SK-MEL-5 (cell line): ENCODE measurements at regions not wholly inside any gene's neighbourhood (a gene's known extent, or its start where the extent isn't known, plus 50 kb on each side); places are given as distances from the start of the nearest gene placed in this dataset.

Source experiments
- DNase-seq: peaks from one replicate; pipeline ENCODE4 v3.0.0-alpha.2; 2016; ENCODE audit warnings: low read depth, low spot score
- in situ Hi-C: cut with HindIII; loops from 2 replicates; pipeline ENCODE4 v1.10.0; 2016; ENCODE audit warnings: low sequenced_read_pairs, high pct_unique_total_duplicates, low pct_unique_long_range_greater_than_20kb

DNA sequence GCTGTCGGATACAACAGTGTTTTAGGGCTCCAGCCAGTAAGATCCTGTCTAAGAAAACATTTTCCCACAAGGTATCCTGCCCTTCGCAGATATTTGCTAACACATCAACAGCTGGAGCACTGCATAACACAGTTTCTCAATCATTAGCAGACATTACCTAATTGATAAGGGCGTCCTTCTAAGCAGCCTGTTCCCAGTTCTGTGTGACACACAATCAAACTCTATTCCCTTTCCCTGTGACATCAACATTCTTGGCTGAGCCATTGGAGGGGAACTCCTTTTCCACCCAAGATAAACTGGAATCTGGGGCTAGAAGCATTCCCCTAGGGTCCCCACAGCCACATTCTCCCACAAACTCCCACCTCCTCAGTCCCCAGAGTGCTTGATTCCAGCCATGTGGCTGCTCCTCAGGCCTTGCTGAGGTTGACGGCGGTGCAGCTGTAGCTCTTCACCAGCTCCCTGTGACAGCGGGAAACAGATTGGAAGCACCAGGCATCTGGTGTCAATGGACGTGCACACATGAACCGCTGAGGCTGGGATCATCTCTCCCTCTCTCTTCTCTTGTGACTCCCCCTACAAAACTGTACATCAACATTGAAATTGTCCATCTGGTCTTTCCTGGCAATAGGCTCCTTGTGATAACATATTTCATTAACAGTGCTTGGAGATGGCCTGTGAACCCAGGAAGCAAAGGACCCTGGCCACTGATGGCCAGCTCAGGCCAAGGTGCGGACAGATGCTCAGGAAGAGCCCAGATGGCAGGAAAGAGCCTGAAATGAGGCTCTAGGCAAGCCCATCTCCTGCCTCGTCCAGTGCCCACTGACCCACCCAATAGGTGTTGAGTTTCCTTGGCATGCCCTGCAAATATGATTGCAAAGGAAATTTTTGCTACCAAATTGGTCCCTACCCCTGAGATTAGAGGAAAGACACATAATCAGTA, 131.1 kb upstream of the TBX20 start:
- no peak for DNase-seq
- in situ Hi-C loops = no loop called here

DNA sequence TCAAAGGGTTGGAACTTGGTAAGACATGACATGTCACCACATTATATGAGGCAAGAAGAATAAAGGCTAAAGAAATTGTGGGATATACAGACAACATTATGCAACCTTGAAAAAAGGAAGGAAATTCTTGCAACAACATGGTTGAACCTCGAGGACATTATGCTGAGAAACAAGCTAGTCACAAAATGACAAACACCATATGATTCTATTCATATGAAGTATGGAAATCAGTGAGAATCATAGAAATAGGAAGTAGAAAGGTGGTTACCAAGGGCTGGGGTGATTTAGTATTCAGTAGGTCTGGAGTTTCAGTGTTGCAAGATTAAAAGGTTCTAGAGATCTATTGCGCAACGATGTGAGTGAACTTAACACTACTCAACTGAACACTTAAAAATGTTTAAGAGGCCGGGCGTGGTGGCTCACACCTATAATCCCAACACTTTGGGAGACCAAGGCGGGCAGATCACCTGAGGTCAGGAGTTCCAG, 126.9 kb upstream of the TBX20 start:
- in situ Hi-C loops = no loop called here
- no peak for DNase-seq

DNA sequence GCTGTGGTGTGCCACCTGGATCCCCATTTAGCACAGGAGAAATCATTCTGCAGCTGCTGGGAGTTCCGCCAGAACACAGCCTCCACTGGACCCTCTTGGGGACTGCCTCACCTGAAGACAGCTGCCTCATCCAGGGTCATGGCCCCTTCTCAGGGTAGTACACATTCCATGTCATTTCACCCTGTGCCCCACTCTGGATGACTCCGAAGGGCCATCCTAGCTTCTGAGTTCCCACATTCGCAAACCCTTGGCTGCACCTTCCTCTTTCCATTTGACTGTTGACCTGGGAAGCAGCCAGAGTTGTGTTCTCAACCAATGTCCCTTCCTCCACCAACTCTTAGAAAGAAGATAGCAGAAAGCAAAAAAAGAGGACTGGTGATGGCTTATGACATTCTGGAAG, 125.6 kb upstream of the TBX20 start:
- in situ Hi-C loops = no loop called here
- DNase-seq = no peak

DNA sequence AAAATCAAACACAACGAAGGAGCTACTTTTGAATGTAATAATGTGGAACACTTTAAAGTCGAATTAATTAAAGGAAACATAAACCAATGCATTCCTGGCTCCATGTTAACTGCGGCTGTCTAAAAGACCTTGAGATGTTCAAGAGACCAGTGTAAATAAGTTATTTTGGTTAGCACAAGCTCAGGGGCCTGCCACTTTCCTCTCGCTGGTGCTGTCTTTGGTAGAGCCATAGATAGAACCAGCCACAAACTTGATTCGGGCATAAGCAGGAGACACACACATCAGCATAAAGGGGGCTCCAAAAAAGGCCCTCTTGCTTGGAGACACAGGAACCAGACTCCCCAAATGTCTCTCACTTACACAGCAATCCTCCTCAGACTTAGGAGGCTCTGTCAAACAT, 121.6 kb upstream of the TBX20 start:
- in situ Hi-C loops = no loop called here
- no peak for DNase-seq

DNA sequence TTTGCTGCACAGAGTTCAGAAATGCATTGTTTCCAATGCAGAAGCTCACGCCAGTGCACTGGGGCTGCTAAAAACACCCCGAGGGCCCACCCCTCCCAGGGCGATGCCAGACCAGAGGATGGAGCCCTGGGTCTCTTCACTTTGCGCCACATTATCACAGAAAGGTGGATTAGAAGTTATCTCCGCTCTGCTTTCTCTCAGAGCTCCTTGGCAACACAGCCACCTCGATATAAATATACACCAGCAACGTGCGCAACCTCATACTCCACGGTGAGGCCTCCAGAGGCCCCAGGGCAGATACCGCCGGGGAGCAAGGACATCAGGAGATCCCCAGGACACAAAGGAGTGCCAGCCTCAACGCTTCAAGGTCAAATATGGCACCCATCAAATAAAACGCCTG, 121.0 kb upstream of the TBX20 start:
- in situ Hi-C loops = no loop called here
- no peak for DNase-seq

DNA sequence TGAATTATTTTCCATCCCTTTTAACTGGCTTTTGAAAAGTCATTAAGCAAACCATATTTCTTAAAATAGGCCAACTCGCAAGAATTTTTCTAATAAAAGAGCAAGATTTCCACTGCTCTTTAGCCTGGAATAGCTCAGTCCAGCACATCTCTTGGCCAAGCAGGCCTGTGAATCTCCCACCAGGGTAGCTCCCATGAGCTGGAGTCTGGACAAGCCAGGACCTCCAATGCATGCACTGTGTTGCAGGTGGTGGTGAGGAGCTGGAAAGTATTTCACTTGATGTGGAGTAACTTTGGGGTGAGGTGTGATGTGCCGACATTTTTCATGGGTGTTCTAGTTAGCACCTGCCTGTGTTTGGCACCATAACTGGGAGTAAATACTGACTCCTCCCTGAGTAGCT, 117.3 kb upstream of the TBX20 start:
- DNase-seq = no peak
- in situ Hi-C loops = no loop called here

DNA sequence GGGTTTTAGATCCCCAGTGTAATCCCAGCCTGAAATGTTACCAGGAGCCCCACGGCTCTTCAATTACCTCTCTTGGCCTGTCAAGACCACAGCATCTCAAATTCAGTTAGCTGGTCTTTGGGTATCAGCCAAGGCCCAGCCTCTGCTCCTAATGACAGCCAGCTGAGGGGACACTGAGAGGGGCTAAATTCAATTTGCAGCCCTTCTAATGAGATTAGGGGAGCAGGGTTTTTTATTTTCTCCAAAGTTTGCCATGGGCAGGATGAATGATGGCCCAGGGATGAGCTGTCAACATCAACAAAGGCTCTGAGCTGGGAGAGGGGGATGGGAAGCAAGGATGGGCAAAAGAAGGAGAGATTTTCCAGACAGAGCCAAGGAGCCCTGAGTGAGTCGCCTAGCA, 116.8 kb upstream of the TBX20 start:
- DNase-seq = no peak
- in situ Hi-C loops = no loop called here

DNA sequence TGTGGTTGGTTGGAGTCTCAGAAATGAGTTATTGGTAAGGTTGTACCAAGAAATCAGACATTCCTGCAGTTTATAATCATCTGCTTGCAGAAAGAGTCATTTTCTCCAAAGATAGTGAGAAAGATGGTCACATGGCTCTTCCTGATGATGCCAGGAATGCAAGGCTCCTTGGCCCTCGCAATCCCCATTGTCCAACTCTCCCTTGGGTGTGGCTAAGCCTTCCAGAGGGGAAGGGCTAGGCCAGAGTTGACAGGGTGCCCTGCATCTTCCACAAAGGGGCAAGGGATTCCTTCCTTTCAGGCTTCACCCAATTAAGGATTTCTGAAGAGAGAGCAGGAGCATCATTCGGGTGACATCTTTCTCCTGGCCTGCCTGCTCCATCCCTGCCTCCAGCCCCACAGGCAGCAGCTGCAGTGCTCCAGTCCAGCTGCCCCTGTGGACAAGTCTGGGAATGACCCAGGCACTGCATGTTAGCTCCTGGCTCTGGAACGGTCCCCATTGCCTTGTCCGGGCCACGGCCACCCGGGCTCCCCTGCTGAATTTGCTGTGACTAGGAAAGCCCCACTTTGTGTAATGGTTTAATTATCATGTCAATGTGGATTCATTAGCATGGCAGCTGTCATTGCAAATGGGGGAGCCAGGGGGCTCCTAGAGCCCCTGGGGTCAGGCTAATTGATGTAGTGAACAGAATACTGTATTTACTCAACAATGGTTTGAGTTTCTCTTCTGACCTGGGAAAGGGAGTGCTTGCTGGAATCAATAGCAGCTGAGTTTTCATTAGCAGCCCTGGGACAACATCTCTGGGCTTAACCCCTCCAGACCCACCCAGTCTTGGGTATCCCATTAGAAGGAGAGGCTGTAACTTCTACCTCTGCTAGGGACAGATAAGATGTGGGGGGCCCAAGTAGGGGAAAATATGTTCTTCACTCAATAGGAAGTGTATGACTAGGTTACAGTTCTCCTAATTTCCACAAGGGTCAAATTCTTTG, 112.6 kb upstream of the TBX20 start:
- no peak for DNase-seq
- in situ Hi-C loops = no loop called here

DNA sequence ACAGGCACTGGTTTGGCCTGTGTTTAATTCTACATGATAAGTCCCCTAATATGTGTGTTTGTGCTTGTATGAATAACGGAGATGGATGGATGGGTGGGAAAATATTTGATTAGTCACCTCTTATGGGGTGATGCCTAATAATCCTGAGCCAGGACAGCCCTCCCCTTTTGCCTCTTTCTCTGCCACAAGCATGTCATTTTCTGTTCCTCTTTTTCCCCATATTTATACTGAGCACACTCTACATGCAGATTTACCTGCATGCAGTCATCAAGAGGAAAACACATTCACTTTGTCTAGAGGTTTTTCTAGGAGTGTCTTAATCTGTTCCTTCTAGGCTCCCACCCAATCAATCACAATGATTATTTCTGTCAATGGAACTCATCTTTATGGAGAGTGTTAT, 111.6 kb upstream of the TBX20 start:
- no peak for DNase-seq
- in situ Hi-C loops = no loop called here

DNA sequence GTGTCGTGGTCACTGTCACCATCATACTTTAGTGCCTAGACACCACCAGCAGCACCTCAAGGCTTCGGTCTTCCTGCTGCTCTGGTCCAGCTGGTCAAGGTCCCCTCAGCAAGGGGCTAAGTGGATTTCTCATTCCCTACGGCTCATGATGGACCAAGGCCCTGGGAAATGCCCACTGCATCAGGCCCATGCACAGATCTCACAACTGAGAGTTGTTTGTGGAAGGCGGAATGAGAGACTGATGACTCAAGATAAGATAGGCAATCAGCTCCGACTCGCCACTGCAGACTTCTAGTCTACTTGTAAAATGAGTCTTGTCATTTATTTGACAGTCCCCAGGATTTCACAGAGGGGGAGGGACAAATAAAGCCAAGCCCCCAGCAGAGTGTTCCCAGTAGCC, 108.4 kb upstream of the TBX20 start:
- in situ Hi-C loops = no loop called here

DNA sequence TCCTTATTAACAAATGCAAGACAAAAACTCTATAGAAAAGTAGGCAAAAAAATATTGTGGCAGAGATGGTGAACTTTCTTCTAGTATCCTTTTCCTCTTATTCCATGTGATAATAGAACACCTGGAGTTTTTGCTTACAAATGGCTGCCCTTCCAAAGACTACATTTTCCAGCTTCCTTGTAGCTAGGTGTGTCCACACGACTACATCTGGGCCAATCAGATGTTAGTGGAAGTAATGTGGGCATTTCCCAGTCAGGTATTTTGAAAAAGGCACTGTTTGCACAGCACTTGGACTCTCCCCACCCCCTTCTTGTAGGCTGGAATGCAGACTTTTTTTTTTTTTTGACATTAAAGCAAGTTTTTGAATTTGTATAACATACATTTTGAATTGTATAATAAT, 105.5 kb upstream of the TBX20 start:
- in situ Hi-C loops = no loop called here
- DNase-seq = no peak

More for the DNA sequence above, 108.4 kb upstream of the TBX20 start:
- DNase-seq = no peak

DNA sequence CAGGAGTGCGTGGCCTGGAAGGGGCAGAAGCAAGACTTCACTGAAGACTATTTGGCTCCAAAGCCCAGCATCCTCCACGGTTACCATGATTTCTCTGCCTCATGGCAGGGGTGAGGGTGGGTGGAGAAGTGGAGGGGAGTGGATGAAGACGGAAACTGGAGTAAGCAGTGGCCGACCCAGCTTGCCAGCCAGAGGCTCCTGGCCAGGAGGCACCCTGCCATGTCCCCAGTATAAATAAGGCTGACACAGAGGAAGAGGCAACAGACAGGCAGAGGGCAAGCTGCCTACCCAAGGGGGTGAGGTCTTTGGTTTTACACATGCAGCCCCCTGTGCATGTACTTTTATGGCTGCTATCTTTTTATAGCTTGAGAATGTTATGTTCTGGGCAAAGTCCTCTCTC, 102.6 kb upstream of the TBX20 start:
- in situ Hi-C loops = no loop called here
- DNase-seq = no peak

DNA sequence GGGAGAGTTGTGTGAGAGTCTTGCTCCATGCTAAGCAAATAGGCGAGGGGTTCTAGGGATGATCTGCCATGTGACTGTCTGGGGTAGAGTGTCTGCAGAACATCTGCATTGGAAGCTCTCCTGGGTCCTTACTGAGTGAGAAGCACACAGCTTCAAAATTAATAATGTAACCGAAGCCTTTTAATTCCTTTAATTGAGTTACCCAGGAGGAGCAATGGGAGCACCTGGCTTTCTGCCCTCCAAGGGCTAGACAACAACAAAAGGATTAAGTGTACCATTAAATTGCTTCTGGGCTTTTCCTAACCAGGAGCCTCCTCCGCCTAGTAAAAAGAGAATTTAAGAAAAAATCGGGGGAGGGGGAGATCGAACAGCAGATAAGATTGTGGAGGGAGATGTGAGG, 102.0 kb upstream of the TBX20 start:
- DNase-seq = no peak
- in situ Hi-C loops = no loop called here

DNA sequence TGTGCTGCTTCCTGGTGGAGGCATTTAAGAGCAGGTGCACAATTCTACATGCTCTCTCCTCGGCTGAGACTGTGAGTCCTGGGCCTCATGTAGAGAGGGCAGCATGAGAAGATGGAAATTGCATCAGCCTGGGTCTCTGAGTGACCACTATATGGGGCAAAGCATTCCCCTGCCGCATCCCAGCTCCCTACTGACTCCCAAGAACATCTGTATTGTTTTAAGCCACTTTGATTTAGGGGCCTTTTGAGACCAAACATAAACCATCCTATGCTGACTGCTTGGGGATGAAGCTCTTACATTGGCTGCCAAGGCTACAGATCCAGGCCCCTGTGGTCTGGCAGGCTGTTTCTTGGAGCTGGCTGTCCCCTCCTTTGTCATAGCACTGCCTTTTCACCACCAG, 101.3 kb upstream of the TBX20 start:
- no peak for DNase-seq
- in situ Hi-C loops = no loop called here

DNA sequence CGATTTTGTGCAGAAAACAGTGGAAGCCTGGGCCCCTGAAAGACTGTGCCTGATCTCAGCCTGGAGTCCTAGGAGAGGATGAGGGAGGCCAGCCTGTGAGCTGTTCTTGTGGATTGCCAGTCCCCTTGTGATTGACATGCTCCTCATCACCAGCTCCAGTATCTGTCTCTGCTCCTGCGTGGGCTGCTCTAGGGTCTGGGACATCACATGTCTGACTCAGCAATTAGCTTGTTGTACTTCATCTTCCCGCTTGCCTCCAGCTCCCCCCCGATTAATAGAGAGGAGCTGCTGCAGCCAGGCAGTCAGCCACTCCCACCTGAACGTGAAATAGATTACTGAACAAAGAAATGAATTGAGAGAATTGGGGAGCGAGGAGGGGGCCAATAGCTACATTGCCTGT, 99.6 kb upstream of the TBX20 start:
- in situ Hi-C loops = no loop called here
- no peak for DNase-seq

DNA sequence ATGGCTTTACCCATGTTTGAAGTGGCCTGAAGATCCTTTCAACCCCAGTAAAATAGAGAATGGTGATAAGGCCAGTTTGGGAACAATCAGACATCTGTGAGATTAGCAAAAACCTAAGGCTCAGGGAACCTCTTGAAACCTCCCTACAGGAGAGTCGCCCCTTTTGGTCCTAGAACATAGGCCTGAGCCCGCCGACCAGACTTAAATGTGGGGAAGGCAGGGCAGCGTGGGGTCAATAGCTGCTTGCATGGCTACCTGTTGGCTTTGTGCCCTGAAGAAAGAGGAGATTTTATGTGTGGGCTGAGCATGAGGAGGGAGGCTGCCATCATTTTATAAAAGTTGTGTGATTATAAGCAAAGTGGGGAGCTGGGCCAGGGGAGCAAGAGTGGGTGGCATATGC, 97.6 kb upstream of the TBX20 start:
- in situ Hi-C loops = no loop called here
- no peak for DNase-seq

DNA sequence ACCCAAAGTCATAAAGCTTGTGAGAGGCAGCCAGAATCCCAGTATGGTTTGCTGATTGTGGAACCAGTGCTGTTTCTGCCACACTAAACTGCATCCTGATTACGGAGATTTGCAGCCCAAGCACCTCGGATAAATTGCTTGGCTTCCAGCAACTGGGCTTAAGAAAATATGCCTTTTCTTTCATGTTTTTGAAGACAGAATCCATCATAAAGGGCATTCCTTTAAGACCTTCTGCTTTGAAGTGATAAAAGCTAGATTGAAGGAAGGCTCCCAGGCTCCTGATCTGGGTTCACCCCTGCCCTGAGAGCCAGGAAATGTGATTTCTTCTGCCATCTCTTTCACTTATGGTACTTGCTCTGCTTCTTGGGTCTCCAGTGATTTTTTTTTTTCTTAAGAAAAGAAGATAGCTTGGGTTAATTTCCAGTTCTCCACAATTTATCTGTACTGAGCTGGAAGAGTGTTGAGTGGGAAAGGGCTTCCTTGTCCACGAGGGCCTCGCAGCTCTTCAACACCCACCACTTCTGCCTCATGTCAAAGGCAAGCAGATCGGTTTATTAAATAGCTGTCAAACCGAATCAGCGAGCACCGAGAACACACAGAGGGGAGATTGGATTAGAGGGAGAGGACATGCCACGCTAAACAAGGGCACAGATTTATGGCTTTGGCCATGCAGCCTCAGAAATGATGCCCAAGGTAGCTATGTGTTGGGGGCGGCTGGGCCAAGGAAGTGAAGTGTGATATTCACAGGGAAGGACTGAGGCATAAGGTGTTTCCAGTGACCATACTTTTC, 94.9 kb upstream of the TBX20 start:
- in situ Hi-C loops = no loop called here
- no peak for DNase-seq

DNA sequence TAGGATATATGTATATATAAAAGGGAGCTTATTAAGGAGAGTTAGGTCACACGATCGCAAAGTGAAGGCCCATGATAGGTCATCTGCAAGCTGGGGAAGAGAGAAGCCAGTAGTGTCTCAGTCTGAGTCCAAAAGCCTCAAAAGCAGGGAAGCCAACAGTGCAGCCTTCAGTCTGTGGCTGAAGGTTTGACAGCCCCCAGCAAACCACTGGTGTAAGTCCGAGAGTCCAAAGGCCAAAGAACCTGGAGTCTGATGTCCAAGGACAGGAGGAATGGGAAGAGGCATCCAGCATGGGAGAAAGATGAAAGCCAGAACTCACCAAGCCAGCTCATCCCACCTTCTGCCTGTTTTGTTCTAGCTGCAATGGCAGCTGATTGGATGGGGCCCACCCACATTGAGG, 88.9 kb upstream of the TBX20 start:
- in situ Hi-C loops = no loop called here
- DNase-seq = no peak
